Heart left ventricle (tissue), 13 donors: ENCODE measurements at regions not wholly inside any gene's neighbourhood (a gene's known extent, or its start where the extent isn't known, plus 50 kb on each side); places are given as distances from the start of the nearest gene placed in this dataset.

Experiments used
- POLR2A ChIP-seq, 2 donors: fragments of 450-650 bp; IDR thresholded peaks; one replicate each; pipeline ENCODE4 v1.6.1; 2017; ENCODE audit warnings: antibody characterized with exemption in 2 of 2, mild to moderate bottlenecking in 2 of 2, moderate library complexity in 2 of 2
- TF ChIP-seq, protein P1 (sequence below), 12 donors: fragments of 200-600 bp; sonication (generic) in 4 of 12; IDR thresholded peaks; one replicate each; pipeline versions ENCODE4 v1.5.0 to v1.8.0; 2018 to 2022; ENCODE audit warnings: antibody characterized with exemption in 12 of 12, mild to moderate bottlenecking in 5 of 12
- donor health status: ischemic (EF 13 %, LVEDD 7.1; RV severe dilation, severe dysfunction).
- donor health status: DM: no; HTN: yes; CAD: no.
- donor health status: DM: no; HTN: no; CAD: no.
- donor health status: ischemic (EF 25% LVEDD 6.9; RV normal size, moderate dysfunction).
- donor health status: ischemic (EF 25% LVEDD 5.7; RV mildly dilated, moderate dysfunction).
- donor health status: ischemic (EF 35%, LVEDD 5.7; RV mildly dilated, moderate dysfunction).
- donor health status: nonischemic (EF 11% LVEDD 7.7; RV severe dilation, severe dysfunction).
- donor health status: DM: yes; HTN: yes; CAD: no.
- donor health status: PGD.
- donor health status: ischemic (EF 29% LVEDD 5.4; RV normal size, mild dysfunction).
- donor health status: nonischemic (EF 23%, LVEDD 6.1; RV moderate dilation, normal function).

DNA sequence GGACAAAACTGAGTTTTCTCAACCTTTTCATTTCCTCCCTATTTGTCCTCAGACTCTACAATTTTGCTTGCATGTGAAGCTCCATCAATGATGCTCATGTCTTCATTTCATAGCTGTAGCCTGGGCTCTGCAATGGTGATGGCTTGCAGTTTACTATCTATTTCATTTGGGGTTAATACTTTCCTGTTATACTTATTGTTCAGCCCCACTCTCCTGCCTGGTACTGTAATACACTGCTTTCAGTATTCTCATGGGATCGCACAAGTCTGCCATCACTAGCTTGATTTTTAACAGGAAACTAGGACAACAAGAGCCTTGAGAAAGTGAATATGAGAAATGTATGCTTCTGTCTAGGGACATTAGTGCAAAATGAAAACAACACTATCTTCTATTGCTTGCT lies 84.2 kb upstream of the SEMA6A start:
- TF ChIP-seq POLR2A (IDR thresholded peaks at IDR 0.05), result no peak
- TF ChIP-seq, protein P1, sequence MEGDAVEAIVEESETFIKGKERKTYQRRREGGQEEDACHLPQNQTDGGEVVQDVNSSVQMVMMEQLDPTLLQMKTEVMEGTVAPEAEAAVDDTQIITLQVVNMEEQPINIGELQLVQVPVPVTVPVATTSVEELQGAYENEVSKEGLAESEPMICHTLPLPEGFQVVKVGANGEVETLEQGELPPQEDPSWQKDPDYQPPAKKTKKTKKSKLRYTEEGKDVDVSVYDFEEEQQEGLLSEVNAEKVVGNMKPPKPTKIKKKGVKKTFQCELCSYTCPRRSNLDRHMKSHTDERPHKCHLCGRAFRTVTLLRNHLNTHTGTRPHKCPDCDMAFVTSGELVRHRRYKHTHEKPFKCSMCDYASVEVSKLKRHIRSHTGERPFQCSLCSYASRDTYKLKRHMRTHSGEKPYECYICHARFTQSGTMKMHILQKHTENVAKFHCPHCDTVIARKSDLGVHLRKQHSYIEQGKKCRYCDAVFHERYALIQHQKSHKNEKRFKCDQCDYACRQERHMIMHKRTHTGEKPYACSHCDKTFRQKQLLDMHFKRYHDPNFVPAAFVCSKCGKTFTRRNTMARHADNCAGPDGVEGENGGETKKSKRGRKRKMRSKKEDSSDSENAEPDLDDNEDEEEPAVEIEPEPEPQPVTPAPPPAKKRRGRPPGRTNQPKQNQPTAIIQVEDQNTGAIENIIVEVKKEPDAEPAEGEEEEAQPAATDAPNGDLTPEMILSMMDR (IDR thresholded peaks at IDR 0.05), result no peak
